ENCODE measurements at regions not wholly inside any gene's neighbourhood (a gene's known extent, or its start where the extent isn't known, plus 50 kb on each side); places are given as distances from the start of the nearest gene placed in this dataset.

- TF ChIP-seq CTCF (conservative IDR thresholded peaks at IDR 0.05), result no peak
- TF ChIP-seq EZH2 (IDR thresholded peaks at IDR 0.05; ENCODE audit: low read depth), result no peak
Observed at GRCh38 chr20:11181966-11182365, 508.2 kb upstream of the JAG1 start.
